ENCODE measurements at regions not wholly inside any gene's neighbourhood (a gene's known extent, or its start where the extent isn't known, plus 50 kb on each side); places are given as distances from the start of the nearest gene placed in this dataset.

DNA sequence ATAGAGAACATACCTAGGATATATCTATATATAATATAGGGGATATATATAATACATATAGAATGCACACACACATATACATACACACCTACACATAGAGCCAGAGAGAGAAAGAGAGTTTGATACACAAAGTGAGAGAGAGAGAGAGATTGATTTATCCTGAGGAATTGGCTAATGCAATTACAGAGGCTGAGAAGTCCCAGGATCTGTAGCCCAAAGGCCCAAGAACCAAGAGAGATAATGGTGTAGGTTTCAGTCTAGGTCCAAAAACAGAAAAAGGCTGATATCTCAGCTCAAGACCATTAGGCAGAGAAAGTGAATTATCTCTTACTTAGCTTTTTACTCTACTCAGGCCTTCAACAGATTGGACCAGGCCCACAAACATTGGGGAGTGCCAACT, 715.0 kb upstream of the LCORL start:
- TF ChIP-seq, protein P1, sequence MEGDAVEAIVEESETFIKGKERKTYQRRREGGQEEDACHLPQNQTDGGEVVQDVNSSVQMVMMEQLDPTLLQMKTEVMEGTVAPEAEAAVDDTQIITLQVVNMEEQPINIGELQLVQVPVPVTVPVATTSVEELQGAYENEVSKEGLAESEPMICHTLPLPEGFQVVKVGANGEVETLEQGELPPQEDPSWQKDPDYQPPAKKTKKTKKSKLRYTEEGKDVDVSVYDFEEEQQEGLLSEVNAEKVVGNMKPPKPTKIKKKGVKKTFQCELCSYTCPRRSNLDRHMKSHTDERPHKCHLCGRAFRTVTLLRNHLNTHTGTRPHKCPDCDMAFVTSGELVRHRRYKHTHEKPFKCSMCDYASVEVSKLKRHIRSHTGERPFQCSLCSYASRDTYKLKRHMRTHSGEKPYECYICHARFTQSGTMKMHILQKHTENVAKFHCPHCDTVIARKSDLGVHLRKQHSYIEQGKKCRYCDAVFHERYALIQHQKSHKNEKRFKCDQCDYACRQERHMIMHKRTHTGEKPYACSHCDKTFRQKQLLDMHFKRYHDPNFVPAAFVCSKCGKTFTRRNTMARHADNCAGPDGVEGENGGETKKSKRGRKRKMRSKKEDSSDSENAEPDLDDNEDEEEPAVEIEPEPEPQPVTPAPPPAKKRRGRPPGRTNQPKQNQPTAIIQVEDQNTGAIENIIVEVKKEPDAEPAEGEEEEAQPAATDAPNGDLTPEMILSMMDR (conservative IDR thresholded peaks at IDR 0.05 in 1 of 2, IDR thresholded peaks at IDR 0.05 in 1 of 2; ENCODE audit: extremely low read depth in 1 of 2, insufficient read depth in 1 of 2, low read depth in 1 of 2, low read length in 2 of 2): no peak
- TF ChIP-seq EZH2 (IDR thresholded peaks at IDR 0.05; ENCODE audit: borderline replicate concordance, low read length): no peak
